ENCODE measurements at regions not wholly inside any gene's neighbourhood (a gene's known extent, or its start where the extent isn't known, plus 50 kb on each side); places are given as distances from the start of the nearest gene placed in this dataset.

DNA sequence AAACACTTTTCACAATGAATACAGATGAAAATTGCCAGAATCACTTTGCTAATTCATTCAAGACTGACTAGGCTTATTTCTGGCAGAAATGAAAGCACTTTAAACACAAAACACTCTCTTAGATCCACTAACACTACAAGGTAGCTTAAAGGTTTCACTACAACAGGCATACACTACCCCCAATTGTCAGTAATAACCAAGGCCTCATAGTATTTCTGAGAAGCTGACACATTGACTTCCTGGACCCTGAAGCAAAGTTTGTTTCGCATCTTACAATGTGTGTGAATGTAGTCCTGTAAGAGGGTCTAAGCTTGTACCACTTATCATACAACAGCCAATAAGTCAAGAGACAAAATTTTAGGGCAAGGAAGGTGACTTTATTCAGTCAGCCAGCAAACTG is 129.9 kb upstream of the FMR1 start (continued):
- TF ChIP-seq CEBPB (IDR thresholded peaks at IDR 0.05; ENCODE audit: low read depth) (no peak), ELF1 (IDR thresholded peaks at IDR 0.05; ENCODE audit: borderline replicate concordance, low read depth) (no peak), EZH2 (IDR thresholded peaks at IDR 0.05) (no peak), EZH2phosphoT487 (IDR thresholded peaks at IDR 0.05; ENCODE audit: borderline replicate concordance) (no peak), SP1 (IDR thresholded peaks at IDR 0.05; ENCODE audit: low read depth) (no peak), EGR1 (IDR thresholded peaks at IDR 0.05; ENCODE audit: low read depth) (no peak), JUND (IDR thresholded peaks at IDR 0.05) (no peak), FOSL1 (IDR thresholded peaks at IDR 0.05; ENCODE audit: low read depth) (no peak), ZNF274 (IDR thresholded peaks at IDR 0.05; ENCODE audit: low read depth, low read length) (no peak)
- TF ChIP-seq, protein P1, sequence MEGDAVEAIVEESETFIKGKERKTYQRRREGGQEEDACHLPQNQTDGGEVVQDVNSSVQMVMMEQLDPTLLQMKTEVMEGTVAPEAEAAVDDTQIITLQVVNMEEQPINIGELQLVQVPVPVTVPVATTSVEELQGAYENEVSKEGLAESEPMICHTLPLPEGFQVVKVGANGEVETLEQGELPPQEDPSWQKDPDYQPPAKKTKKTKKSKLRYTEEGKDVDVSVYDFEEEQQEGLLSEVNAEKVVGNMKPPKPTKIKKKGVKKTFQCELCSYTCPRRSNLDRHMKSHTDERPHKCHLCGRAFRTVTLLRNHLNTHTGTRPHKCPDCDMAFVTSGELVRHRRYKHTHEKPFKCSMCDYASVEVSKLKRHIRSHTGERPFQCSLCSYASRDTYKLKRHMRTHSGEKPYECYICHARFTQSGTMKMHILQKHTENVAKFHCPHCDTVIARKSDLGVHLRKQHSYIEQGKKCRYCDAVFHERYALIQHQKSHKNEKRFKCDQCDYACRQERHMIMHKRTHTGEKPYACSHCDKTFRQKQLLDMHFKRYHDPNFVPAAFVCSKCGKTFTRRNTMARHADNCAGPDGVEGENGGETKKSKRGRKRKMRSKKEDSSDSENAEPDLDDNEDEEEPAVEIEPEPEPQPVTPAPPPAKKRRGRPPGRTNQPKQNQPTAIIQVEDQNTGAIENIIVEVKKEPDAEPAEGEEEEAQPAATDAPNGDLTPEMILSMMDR (IDR thresholded peaks at IDR 0.05 in 2 of 3, conservative IDR thresholded peaks at IDR 0.05 in 1 of 3; ENCODE audit: borderline replicate concordance in 1 of 3, insufficient read depth in 1 of 3, low read depth in 2 of 3, low read length in 2 of 3), result no peak

DNA sequence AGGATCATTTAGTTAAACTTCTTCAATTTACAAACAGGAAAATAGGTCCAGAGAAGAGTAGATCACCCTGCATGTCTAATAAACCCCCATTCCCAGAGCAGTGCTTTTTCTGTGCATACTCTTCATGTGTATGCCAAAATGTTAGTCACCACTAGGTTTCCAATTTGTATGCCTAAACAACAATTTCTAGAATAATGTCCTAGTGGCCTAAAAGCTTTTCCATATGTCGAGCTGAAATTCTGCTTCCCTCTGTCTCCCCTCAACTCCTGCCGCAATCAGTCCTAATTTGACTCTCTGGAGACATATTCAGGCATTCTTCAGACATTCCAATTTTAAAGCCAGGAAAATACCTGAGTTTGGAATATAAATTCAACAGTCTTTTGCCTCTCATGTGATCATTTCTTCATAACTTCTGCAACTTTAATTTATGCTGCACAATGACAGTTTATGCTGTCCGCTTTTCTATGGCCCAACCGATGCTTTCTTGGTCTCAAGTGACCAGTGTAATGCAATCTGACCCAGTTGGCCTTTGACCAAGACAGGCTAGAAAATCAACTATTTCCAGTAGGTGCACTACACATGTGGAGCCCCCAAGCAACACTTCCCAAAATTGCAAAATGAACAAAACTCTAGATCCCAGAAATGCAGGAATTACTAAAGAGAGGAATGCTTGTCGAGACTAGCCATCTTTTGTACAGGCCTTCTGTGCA is 122.9 kb upstream of the FMR1 start:
- Histone ChIP-seq H3K27ac (ENCODE audit: low read depth, low read length) (no peak overlapping the region), H3K9me2 (ENCODE audit: insufficient read depth) (no peaks in the 10 kb centered on the region), H3K4me2 (ENCODE audit: low read length) (no peak overlapping the region), H3K9ac (ENCODE audit: low read length) (no peak overlapping the region), H3K27me3 (ENCODE audit: insufficient read depth, low read length) (no peaks in the 10 kb centered on the region), H2AFZ (ENCODE audit: low read depth, low read length, poor library complexity, severe bottlenecking) (no peak overlapping the region), H3K9me3 (ENCODE audit: control insufficient read depth in 1 of 2, insufficient read depth in 1 of 2, low read depth in 1 of 2, low read length in 2 of 2) (no peaks in the 10 kb centered on the region), H4K20me1 (ENCODE audit: insufficient read depth) (no peaks in the 10 kb centered on the region), H3K79me2 (ENCODE audit: insufficient read depth, low read length) (no peaks in the 10 kb centered on the region), H3K36me3 (ENCODE audit: control insufficient read depth in 1 of 2, insufficient read depth in 2 of 2, low read length in 2 of 2) (no peaks in the 10 kb centered on the region), H3K4me1 (ENCODE audit: control insufficient read depth in 1 of 2, insufficient read depth in 2 of 2, low read length in 2 of 2) (no peaks in the 10 kb centered on the region), H3K4me3 (replicated peaks in 1 of 2; ENCODE audit: low read depth in 1 of 2, low read length in 2 of 2) (no peak overlapping the region)
- ChIA-PET CTCF (no interaction called here), POLR2A (no interaction called here), RAD21 (ENCODE audit: low non-redundant PET in 1 of 2, low total read pairs in 2 of 2, uncharacterized antibody in 2 of 2, unreplicated experiment in 2 of 2) (no interaction called here)
- BruUV-seq (replicated peaks), result no TSS peak
- DNase-seq (ENCODE audit: low read depth, low spot score) (no peak), ATAC-seq (no peak)
- intact Hi-C loops (cut with micrococcal nuclease), result no loop called here
- no peak for TF ChIP-seq CEBPB (IDR thresholded peaks at IDR 0.05; ENCODE audit: low read depth)
- TF ChIP-seq, protein P2, sequence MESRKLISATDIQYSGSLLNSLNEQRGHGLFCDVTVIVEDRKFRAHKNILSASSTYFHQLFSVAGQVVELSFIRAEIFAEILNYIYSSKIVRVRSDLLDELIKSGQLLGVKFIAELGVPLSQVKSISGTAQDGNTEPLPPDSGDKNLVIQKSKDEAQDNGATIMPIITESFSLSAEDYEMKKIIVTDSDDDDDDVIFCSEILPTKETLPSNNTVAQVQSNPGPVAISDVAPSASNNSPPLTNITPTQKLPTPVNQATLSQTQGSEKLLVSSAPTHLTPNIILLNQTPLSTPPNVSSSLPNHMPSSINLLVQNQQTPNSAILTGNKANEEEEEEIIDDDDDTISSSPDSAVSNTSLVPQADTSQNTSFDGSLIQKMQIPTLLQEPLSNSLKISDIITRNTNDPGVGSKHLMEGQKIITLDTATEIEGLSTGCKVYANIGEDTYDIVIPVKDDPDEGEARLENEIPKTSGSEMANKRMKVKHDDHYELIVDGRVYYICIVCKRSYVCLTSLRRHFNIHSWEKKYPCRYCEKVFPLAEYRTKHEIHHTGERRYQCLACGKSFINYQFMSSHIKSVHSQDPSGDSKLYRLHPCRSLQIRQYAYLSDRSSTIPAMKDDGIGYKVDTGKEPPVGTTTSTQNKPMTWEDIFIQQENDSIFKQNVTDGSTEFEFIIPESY (IDR thresholded peaks at IDR 0.05; ENCODE audit: extremely low read depth, insufficient replicate concordance, low read length), result no peak
- no peak for TF ChIP-seq FOSL1 (IDR thresholded peaks at IDR 0.05; ENCODE audit: low read depth)
- no peak for TF ChIP-seq ZFX (IDR thresholded peaks at IDR 0.05)
- TF ChIP-seq, protein P1 (IDR thresholded peaks at IDR 0.05 in 2 of 3, conservative IDR thresholded peaks at IDR 0.05 in 1 of 3; ENCODE audit: borderline replicate concordance in 1 of 3, insufficient read depth in 1 of 3, low read depth in 2 of 3, low read length in 2 of 3), result no peak
- no peak for TF ChIP-seq ELF1 (IDR thresholded peaks at IDR 0.05; ENCODE audit: borderline replicate concordance, low read depth)
- TF ChIP-seq JUND (IDR thresholded peaks at IDR 0.05), result no peak
- no peak for TF ChIP-seq ZNF274 (IDR thresholded peaks at IDR 0.05; ENCODE audit: low read depth, low read length)
- no peak for TF ChIP-seq EZH2 (IDR thresholded peaks at IDR 0.05)
- TF ChIP-seq, protein P3, sequence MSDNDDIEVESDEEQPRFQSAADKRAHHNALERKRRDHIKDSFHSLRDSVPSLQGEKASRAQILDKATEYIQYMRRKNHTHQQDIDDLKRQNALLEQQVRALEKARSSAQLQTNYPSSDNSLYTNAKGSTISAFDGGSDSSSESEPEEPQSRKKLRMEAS (IDR thresholded peaks at IDR 0.05), result no peak
- no peak for TF ChIP-seq SIN3A (IDR thresholded peaks at IDR 0.05; ENCODE audit: low read depth)
- TF ChIP-seq POLR2A (IDR thresholded peaks at IDR 0.05; ENCODE audit: borderline replicate concordance, extremely low read depth, insufficient read depth, insufficient read length), result no peak
- TF ChIP-seq RAD21 (IDR thresholded peaks at IDR 0.05; ENCODE audit: low read depth), result no peak
- TF ChIP-seq TCF7L2 (IDR thresholded peaks at IDR 0.05; ENCODE audit: borderline replicate concordance, extremely low read depth, insufficient read depth, insufficient read length), result no peak
- no peak for TF ChIP-seq EZH2phosphoT487 (IDR thresholded peaks at IDR 0.05; ENCODE audit: borderline replicate concordance)
- TF ChIP-seq SP1 (IDR thresholded peaks at IDR 0.05; ENCODE audit: low read depth), result no peak
